ENCODE measurements at regions not wholly inside any gene's neighbourhood (a gene's known extent, or its start where the extent isn't known, plus 50 kb on each side); places are given as distances from the start of the nearest gene placed in this dataset.

- Histone ChIP-seq H4K20me1 (ENCODE audit: control insufficient read depth, extremely low read depth, insufficient read depth, low read length) (no peaks in the 10 kb centered on the region), H2AFZ (ENCODE audit: control insufficient read depth, low read length) (no peak overlapping the region), H3K4me3 (ENCODE audit: control insufficient read depth in 2 of 3, extremely low read depth in 1 of 3, insufficient read depth in 2 of 3, low read depth in 1 of 3, low read length in 3 of 3) (no peak overlapping the region), H3K9me3 (ENCODE audit: control insufficient read depth, low read depth, low read length) (no peaks in the 10 kb centered on the region), H3K4me2 (ENCODE audit: control insufficient read depth, extremely low read depth, insufficient read depth, low read depth, low read length) (no peak overlapping the region), H3K36me3 (ENCODE audit: control insufficient read depth in 2 of 2, extremely low read depth in 1 of 2, insufficient read depth in 2 of 2, low read length in 2 of 2) (peaks cover 0 to 4% of the 10 kb centered on the region in 2 experiments), H3K9me1 (ENCODE audit: control insufficient read depth, extremely low read depth, insufficient read depth, low read length) (no peaks in the 10 kb centered on the region), H3K4me1 (ENCODE audit: control insufficient read depth, extremely low read depth, insufficient read depth, low read length) (peaks cover 2% of the 10 kb centered on the region), H3K27me3 (ENCODE audit: control insufficient read depth, extremely low read depth, insufficient read depth, low read length) (no peaks in the 10 kb centered on the region), H3K27ac (ENCODE audit: control insufficient read depth, insufficient read depth, low read length) (no peak overlapping the region), H3K9ac (ENCODE audit: control insufficient read depth, extremely low read depth, insufficient read depth, low read length) (no peak overlapping the region), H3K79me2 (ENCODE audit: control insufficient read depth, insufficient read depth, low read length) (no peaks in the 10 kb centered on the region)
- no peak for TF ChIP-seq EZH2 (IDR thresholded peaks at IDR 0.05; ENCODE audit: low read length)
- TF ChIP-seq, protein P1, sequence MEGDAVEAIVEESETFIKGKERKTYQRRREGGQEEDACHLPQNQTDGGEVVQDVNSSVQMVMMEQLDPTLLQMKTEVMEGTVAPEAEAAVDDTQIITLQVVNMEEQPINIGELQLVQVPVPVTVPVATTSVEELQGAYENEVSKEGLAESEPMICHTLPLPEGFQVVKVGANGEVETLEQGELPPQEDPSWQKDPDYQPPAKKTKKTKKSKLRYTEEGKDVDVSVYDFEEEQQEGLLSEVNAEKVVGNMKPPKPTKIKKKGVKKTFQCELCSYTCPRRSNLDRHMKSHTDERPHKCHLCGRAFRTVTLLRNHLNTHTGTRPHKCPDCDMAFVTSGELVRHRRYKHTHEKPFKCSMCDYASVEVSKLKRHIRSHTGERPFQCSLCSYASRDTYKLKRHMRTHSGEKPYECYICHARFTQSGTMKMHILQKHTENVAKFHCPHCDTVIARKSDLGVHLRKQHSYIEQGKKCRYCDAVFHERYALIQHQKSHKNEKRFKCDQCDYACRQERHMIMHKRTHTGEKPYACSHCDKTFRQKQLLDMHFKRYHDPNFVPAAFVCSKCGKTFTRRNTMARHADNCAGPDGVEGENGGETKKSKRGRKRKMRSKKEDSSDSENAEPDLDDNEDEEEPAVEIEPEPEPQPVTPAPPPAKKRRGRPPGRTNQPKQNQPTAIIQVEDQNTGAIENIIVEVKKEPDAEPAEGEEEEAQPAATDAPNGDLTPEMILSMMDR (optimal IDR thresholded peaks at IDR 0.05 in 1 of 3, IDR thresholded peaks at IDR 0.05 in 1 of 3, conservative IDR thresholded peaks at IDR 0.05 in 1 of 3; ENCODE audit: extremely low read depth in 1 of 3, insufficient read depth in 2 of 3, low read length in 3 of 3), result no peak
- no peak for FAIRE-seq
- dilution Hi-C loops (cut with MboI; ENCODE audit: extremely low pct_ligation_motif_present, low sequenced_read_pairs), result no loop called here
- no peak for DNase-seq (ENCODE audit: low read depth, low spot score)
Observed at GRCh38 chr4:122973465-122973864, 51.1 kb upstream of the NUDT6 start.

DNA sequence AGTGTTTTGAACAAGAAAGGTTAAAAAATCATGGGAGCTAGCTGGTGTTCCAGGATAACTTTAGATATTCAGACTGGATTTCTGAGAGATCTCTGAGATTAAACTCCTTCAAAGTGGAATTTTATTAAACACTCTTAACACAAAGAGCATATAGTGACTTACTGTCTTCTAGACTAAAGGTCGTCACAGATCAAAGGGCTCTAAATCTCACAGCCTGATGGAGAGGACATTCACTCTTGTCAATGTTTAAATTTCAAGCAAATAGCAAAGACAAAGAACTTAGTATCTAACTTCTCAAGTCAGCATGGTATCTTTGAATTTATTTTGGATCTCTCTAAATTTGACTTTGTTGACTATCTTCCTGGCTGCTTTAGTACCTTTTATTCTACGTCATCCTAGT lies 53.7 kb upstream of the NUDT6 start:
- H3K4me2 ChIP-seq (ENCODE audit: control insufficient read depth, extremely low read depth, insufficient read depth, low read depth, low read length), result no peak overlapping the region
- H3K79me2 ChIP-seq (ENCODE audit: control insufficient read depth, insufficient read depth, low read length), result no peaks in the 10 kb centered on the region
- no peak overlapping the region for H3K4me3 ChIP-seq (ENCODE audit: control insufficient read depth in 2 of 3, extremely low read depth in 1 of 3, insufficient read depth in 2 of 3, low read depth in 1 of 3, low read length in 3 of 3)
- H3K9me1 ChIP-seq (ENCODE audit: control insufficient read depth, extremely low read depth, insufficient read depth, low read length), result no peaks in the 10 kb centered on the region
- no peak overlapping the region for H3K27ac ChIP-seq (ENCODE audit: control insufficient read depth, insufficient read depth, low read length)
- peaks cover 0 to 4% of the 10 kb centered on the region in 2 experiments for H3K36me3 ChIP-seq (ENCODE audit: control insufficient read depth in 2 of 2, extremely low read depth in 1 of 2, insufficient read depth in 2 of 2, low read length in 2 of 2)
- no peak overlapping the region for H2AFZ ChIP-seq (ENCODE audit: control insufficient read depth, low read length)
- dilution Hi-C loops (cut with MboI; ENCODE audit: extremely low pct_ligation_motif_present, low sequenced_read_pairs), result no loop called here
- H3K4me1 ChIP-seq (ENCODE audit: control insufficient read depth, extremely low read depth, insufficient read depth, low read length), result no peaks in the 10 kb centered on the region
- H4K20me1 ChIP-seq (ENCODE audit: control insufficient read depth, extremely low read depth, insufficient read depth, low read length), result no peaks in the 10 kb centered on the region
- H3K9ac ChIP-seq (ENCODE audit: control insufficient read depth, extremely low read depth, insufficient read depth, low read length), result no peak overlapping the region
- no peaks in the 10 kb centered on the region for H3K27me3 ChIP-seq (ENCODE audit: control insufficient read depth, extremely low read depth, insufficient read depth, low read length)
- TF ChIP-seq, protein P1 (optimal IDR thresholded peaks at IDR 0.05 in 1 of 3, IDR thresholded peaks at IDR 0.05 in 1 of 3, conservative IDR thresholded peaks at IDR 0.05 in 1 of 3; ENCODE audit: extremely low read depth in 1 of 3, insufficient read depth in 2 of 3, low read length in 3 of 3), result no peak
- no peak for TF ChIP-seq EZH2 (IDR thresholded peaks at IDR 0.05; ENCODE audit: low read length)
- DNase-seq (ENCODE audit: low read depth, low spot score), result no peak
- FAIRE-seq, result no peak
- H3K9me3 ChIP-seq (ENCODE audit: control insufficient read depth, low read depth, low read length), result no peaks in the 10 kb centered on the region

Data from keratinocyte (primary cell).